ENCODE measurements at regions not wholly inside any gene's neighbourhood (a gene's known extent, or its start where the extent isn't known, plus 50 kb on each side); places are given as distances from the start of the nearest gene placed in this dataset.

DNA sequence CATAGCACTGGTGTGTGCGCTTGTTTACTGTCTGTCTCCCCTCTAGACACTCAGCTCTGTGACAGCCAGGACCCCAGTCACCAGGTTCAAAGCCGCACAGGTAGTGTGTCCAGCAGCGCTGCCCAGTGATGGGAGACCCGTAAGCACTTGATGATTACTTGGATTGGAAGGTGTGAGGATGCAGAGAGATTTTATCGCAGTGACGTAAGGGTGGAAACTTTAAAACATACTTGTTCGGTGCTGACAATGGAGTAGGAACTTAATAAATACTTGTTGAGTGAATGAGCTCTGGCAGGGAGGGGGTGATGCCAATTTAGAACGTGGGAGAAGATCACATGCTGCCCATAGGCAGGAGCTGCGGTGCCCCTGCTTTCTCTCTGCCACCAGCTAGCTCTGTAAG is 99.2 kb upstream of the PITX1 start:
- no peaks in the 10 kb centered on the region for H3K9me3 ChIP-seq (ENCODE audit: control insufficient read depth in 4 of 4, low read length in 3 of 4)
- no peak overlapping the region for H3K4me3 ChIP-seq (ENCODE audit: low read depth in 1 of 3, low read length in 3 of 3)
- 92% methylated on average over 9 of the region's 9 CpGs for WGBS
- H3K9ac ChIP-seq (ENCODE audit: low read depth in 1 of 2, low read length in 2 of 2) = no peak overlapping the region
- no peak overlapping the region for H3K27ac ChIP-seq (ENCODE audit: low read depth in 1 of 2, low read length in 2 of 2)
- no peak for DNase-seq (ENCODE audit: low spot score)
- H3K4me1 ChIP-seq (ENCODE audit: control insufficient read depth in 4 of 4, insufficient read depth in 4 of 4, low read length in 3 of 4) = no peaks in the 10 kb centered on the region
- TF ChIP-seq SP1 (IDR thresholded peaks at IDR 0.05) (no peak), HNF4G (IDR thresholded peaks at IDR 0.05) (no peak)
- no peaks in the 10 kb centered on the region for H3K36me3 ChIP-seq (ENCODE audit: control insufficient read depth in 4 of 4, insufficient read depth in 3 of 4, low read depth in 1 of 4, low read length in 3 of 4)
- H3K27me3 ChIP-seq (ENCODE audit: control insufficient read depth in 4 of 4, insufficient read depth in 4 of 4, low read length in 3 of 4) = peaks cover 0 to 3% (median 0%) of the 10 kb centered on the region in 4 donors

DNA sequence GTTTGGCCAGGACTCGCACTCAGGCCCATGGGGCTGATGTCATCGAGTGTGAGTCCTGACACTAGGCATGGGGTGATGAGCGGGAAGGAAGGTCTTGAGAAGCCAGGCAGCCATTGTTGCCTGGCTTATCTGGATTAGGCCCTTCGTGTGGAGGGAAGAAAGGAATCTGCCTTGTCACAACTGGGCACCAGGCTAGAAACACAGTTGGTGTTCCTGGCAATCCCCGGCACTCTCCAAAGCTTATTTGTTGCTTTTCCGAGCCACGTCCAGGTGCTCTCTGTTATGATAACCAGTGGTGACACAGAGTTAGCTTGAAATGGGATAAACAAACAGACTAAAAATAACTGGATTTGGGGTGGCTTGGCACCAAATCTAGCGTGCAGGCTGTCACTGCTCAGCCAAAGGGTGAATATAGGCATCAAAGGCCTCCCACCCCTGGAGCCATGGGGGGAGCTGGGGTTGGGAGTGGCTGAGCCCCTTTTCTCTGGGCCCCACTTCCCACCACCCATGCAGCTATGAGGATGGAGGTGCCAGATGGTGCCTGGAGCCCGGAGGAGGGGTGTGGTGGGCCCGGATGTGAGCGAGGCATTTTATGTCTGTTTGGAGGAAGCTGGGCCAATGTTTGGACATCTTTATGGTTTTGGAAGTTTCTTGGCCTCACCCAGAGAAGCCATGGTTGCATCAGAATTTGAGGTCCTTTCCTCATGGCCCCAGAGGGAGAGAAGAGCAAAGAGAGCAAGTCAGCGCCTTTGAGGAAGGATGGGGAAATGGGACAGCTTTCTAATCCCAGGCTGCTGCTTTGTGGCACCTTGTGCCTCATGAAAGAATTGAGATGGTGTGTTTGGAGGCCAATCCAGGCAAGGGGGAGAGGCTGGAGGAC is 98.0 kb upstream of the PITX1 start:
- H3K9me3 ChIP-seq (ENCODE audit: control insufficient read depth in 4 of 4, low read length in 3 of 4) = no peaks in the 10 kb centered on the region
- DNase-seq (ENCODE audit: low spot score) = no peak
- no peaks in the 10 kb centered on the region for H3K4me1 ChIP-seq (ENCODE audit: control insufficient read depth in 4 of 4, insufficient read depth in 4 of 4, low read length in 3 of 4)
- peaks cover 0 to 3% (median 0%) of the 10 kb centered on the region in 4 donors for H3K27me3 ChIP-seq (ENCODE audit: control insufficient read depth in 4 of 4, insufficient read depth in 4 of 4, low read length in 3 of 4)
- H3K36me3 ChIP-seq (ENCODE audit: control insufficient read depth in 4 of 4, insufficient read depth in 3 of 4, low read depth in 1 of 4, low read length in 3 of 4) = no peaks in the 10 kb centered on the region
- H3K9ac ChIP-seq (ENCODE audit: low read depth in 1 of 2, low read length in 2 of 2) = no peak overlapping the region
- no peak overlapping the region for H3K4me3 ChIP-seq (ENCODE audit: low read depth in 1 of 3, low read length in 3 of 3)
- no peak overlapping the region for H3K27ac ChIP-seq (ENCODE audit: low read depth in 1 of 2, low read length in 2 of 2)
- TF ChIP-seq, protein P1, sequence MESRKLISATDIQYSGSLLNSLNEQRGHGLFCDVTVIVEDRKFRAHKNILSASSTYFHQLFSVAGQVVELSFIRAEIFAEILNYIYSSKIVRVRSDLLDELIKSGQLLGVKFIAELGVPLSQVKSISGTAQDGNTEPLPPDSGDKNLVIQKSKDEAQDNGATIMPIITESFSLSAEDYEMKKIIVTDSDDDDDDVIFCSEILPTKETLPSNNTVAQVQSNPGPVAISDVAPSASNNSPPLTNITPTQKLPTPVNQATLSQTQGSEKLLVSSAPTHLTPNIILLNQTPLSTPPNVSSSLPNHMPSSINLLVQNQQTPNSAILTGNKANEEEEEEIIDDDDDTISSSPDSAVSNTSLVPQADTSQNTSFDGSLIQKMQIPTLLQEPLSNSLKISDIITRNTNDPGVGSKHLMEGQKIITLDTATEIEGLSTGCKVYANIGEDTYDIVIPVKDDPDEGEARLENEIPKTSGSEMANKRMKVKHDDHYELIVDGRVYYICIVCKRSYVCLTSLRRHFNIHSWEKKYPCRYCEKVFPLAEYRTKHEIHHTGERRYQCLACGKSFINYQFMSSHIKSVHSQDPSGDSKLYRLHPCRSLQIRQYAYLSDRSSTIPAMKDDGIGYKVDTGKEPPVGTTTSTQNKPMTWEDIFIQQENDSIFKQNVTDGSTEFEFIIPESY (IDR thresholded peaks at IDR 0.05) = no peak
- TF ChIP-seq NR2F2 (IDR thresholded peaks at IDR 0.05) = no peak
- no peak for TF ChIP-seq FOXA1 (IDR thresholded peaks at IDR 0.05)
- no peak for TF ChIP-seq ATF3 (IDR thresholded peaks at IDR 0.05)
- WGBS = 90% methylated on average over 12 of the region's 12 CpGs

GRCh38 chr5:135130261-135131215 is 96.5 kb upstream of the PITX1 start:
- no peak for DNase-seq (ENCODE audit: low spot score)
- no peak overlapping the region for H3K4me3 ChIP-seq (ENCODE audit: low read depth in 1 of 3, low read length in 3 of 3)
- no peak overlapping the region for H3K9ac ChIP-seq (ENCODE audit: low read depth in 1 of 2, low read length in 2 of 2)
- H3K27ac ChIP-seq (ENCODE audit: low read depth in 1 of 2, low read length in 2 of 2) = no peak overlapping the region
- TF ChIP-seq JUND (IDR thresholded peaks at IDR 0.05) (no peak), RXRA (IDR thresholded peaks at IDR 0.05) (no peak), EGR1 (IDR thresholded peaks at IDR 0.05; ENCODE audit: low read depth in 2 of 2) (no peak), YY1 (IDR thresholded peaks at IDR 0.05) (no peak), HNF4A (conservative IDR thresholded peaks at IDR 0.05) (no peak)
- TF ChIP-seq, protein P2, sequence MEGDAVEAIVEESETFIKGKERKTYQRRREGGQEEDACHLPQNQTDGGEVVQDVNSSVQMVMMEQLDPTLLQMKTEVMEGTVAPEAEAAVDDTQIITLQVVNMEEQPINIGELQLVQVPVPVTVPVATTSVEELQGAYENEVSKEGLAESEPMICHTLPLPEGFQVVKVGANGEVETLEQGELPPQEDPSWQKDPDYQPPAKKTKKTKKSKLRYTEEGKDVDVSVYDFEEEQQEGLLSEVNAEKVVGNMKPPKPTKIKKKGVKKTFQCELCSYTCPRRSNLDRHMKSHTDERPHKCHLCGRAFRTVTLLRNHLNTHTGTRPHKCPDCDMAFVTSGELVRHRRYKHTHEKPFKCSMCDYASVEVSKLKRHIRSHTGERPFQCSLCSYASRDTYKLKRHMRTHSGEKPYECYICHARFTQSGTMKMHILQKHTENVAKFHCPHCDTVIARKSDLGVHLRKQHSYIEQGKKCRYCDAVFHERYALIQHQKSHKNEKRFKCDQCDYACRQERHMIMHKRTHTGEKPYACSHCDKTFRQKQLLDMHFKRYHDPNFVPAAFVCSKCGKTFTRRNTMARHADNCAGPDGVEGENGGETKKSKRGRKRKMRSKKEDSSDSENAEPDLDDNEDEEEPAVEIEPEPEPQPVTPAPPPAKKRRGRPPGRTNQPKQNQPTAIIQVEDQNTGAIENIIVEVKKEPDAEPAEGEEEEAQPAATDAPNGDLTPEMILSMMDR (IDR thresholded peaks at IDR 0.05; ENCODE audit: low read depth, low read length, missing input control) = no peak
- H3K36me3 ChIP-seq (ENCODE audit: control insufficient read depth in 4 of 4, insufficient read depth in 3 of 4, low read depth in 1 of 4, low read length in 3 of 4) = no peaks in the 10 kb centered on the region
- no peaks in the 10 kb centered on the region for H3K9me3 ChIP-seq (ENCODE audit: control insufficient read depth in 4 of 4, low read length in 3 of 4)
- peaks cover 0 to 3% (median 0%) of the 10 kb centered on the region in 4 donors for H3K27me3 ChIP-seq (ENCODE audit: control insufficient read depth in 4 of 4, insufficient read depth in 4 of 4, low read length in 3 of 4)
- no peaks in the 10 kb centered on the region for H3K4me1 ChIP-seq (ENCODE audit: control insufficient read depth in 4 of 4, insufficient read depth in 4 of 4, low read length in 3 of 4)
- 90% methylated on average over 7 of the region's 7 CpGs for WGBS

All from liver (tissue), 8 donors.